Spinal cord (tissue), 9 donors: ENCODE measurements at regions not wholly inside any gene's neighbourhood (a gene's known extent, or its start where the extent isn't known, plus 50 kb on each side); places are given as distances from the start of the nearest gene placed in this dataset.
"Not testable (repeated sequence)": the region's sequence is repeated elsewhere in the genome, so short reads cannot be mapped to it uniquely, and the experiment has no call there.

Experiments
- DNase-seq, 6 donors: peaks; one replicate each; pipeline versions ENCODE4 v3.0.0 to v3.0.0-alpha.2; 2013 to 2015; ENCODE audit warnings: low spot score in 6 of 6, low read depth in 4 of 6
- H3K27ac ChIP-seq: one replicate; pipeline ENCODE4 v1.5.1; 2013; ENCODE audit warnings: low read depth, low read length, control low read depth
- H3K27me3 ChIP-seq: one replicate; pipeline ENCODE4 v1.6.1; 2013; ENCODE audit warnings: low read length; ENCODE audit not compliant: control insufficient read depth, insufficient read depth
- H3K36me3 ChIP-seq: one replicate; pipeline ENCODE4 v1.6.1; 2013; ENCODE audit warnings: low read length; ENCODE audit not compliant: control insufficient read depth, insufficient read depth
- H3K4me1 ChIP-seq: one replicate; pipeline ENCODE4 v1.6.1; 2013; ENCODE audit warnings: low read length; ENCODE audit not compliant: control insufficient read depth, insufficient read depth
- H3K4me3 ChIP-seq: one replicate; pipeline ENCODE4 v1.5.1; 2013; ENCODE audit warnings: low read depth, low read length, control low read depth
- H3K9me3 ChIP-seq: one replicate; pipeline ENCODE4 v1.6.1; 2013; ENCODE audit warnings: low read length; ENCODE audit not compliant: control insufficient read depth, insufficient read depth
- WGBS: methylation state at CpG from one replicate; pipeline ENCODE4 v1.1.5; 2013; ENCODE audit warnings: missing lambda C conversion rate; ENCODE audit not compliant: insufficient coverage; 5-methylcytosine and 5-hydroxymethylcytosine counted together
- donor health status: healthy.

GRCh38 chr9:134571946-134572917 is 69.4 kb upstream of the COL5A1 start:
- Histone ChIP-seq H3K4me1 (peaks cover 12% of the 10 kb centered on the region), H3K27me3 (no peaks in the 10 kb centered on the region), H3K4me3 (no peak overlapping the region), H3K9me3 (no peaks in the 10 kb centered on the region), H3K36me3 (no peaks in the 10 kb centered on the region), H3K27ac (no peak overlapping the region)
- WGBS: 94% methylated on average over 15 of the region's 18 CpGs
- no peak for DNase-seq

GRCh38 chr9:134574686-134575085 is 66.9 kb upstream of the COL5A1 start:
- H3K4me1 ChIP-seq: peaks cover 12% of the 10 kb centered on the region
- DNase-seq, H3K27ac ChIP-seq, H3K36me3 ChIP-seq, H3K27me3 ChIP-seq, H3K9me3 ChIP-seq, H3K4me3 ChIP-seq: not testable (repeated sequence)
- 76% methylated on average over 4 of the region's 6 CpGs for whole genome bisulfite sequencing

- DNase-seq: no peak
- H3K27me3 ChIP-seq: no peaks in the 10 kb centered on the region
- H3K9me3 ChIP-seq: no peaks in the 10 kb centered on the region
- no peak overlapping the region for H3K4me3 ChIP-seq
- no peak overlapping the region for H3K27ac ChIP-seq
- H3K4me1 ChIP-seq: peaks cover 8% of the 10 kb centered on the region
- 85% methylated on average over 13 of the region's 14 CpGs for WGBS
- H3K36me3 ChIP-seq: no peaks in the 10 kb centered on the region
Measured at GRCh38 chr9:134575103-134575900, 66.3 kb upstream of the COL5A1 start.

GRCh38 chr9:134575901-134576176 is 65.8 kb upstream of the COL5A1 start:
- Histone ChIP-seq H3K36me3 (no peaks in the 10 kb centered on the region), H3K27me3 (no peaks in the 10 kb centered on the region), H3K27ac (no peak overlapping the region), H3K9me3 (peaks cover 4% of the 10 kb centered on the region), H3K4me3 (no peak overlapping the region), H3K4me1 (peaks cover 6% of the 10 kb centered on the region)
- no peak for DNase-seq
- 74% methylated on average over 3 of the region's 3 CpGs for WGBS

GRCh38 chr9:134585021-134585561 is 56.5 kb upstream of the COL5A1 start:
- Histone ChIP-seq H3K4me1 (peaks cover 5% of the 10 kb centered on the region), H3K27ac (no peak overlapping the region), H3K4me3 (no peak overlapping the region), H3K36me3 (no peaks in the 10 kb centered on the region), H3K27me3 (no peaks in the 10 kb centered on the region), H3K9me3 (peaks cover 4% of the 10 kb centered on the region)
- WGBS: 68% methylated on average over 9 of the region's 18 CpGs
- no peak for DNase-seq

GRCh38 chr9:134585746-134586706 is 55.6 kb upstream of the COL5A1 start:
- DNase-seq: no peak

GRCh38 chr9:134589748-134590147 is 51.9 kb upstream of the COL5A1 start:
- Histone ChIP-seq H3K27me3 (no peaks in the 10 kb centered on the region), H3K4me1 (peaks cover 31% of the 10 kb centered on the region), H3K36me3 (no peaks in the 10 kb centered on the region), H3K27ac (no peak overlapping the region), H3K4me3 (no peak overlapping the region), H3K9me3 (no peaks in the 10 kb centered on the region)
- WGBS: 66% methylated on average over 6 of the region's 7 CpGs
- DNase-seq: no peak

More at GRCh38 chr9:134585746-134586706, 55.6 kb upstream of the COL5A1 start:
- Histone ChIP-seq H3K27ac (no peak overlapping the region), H3K27me3 (no peaks in the 10 kb centered on the region), H3K4me1 (peaks cover 14% of the 10 kb centered on the region), H3K36me3 (no peaks in the 10 kb centered on the region), H3K4me3 (no peak overlapping the region), H3K9me3 (no peaks in the 10 kb centered on the region)
- WGBS: 87% methylated on average over 22 of the region's 28 CpGs

GRCh38 chr9:134590240-134591081 is 51.1 kb upstream of the COL5A1 start:
- peaks cover 26% of the 10 kb centered on the region for H3K4me1 ChIP-seq
- H3K36me3 ChIP-seq: no peaks in the 10 kb centered on the region
- H3K27ac ChIP-seq: no peak overlapping the region
- H3K27me3 ChIP-seq: no peaks in the 10 kb centered on the region
- H3K4me3 ChIP-seq: no peak overlapping the region
- no peaks in the 10 kb centered on the region for H3K9me3 ChIP-seq
- DNase-seq: no peak
- 89% methylated on average over 18 of the region's 19 CpGs for WGBS
